ENCODE measurements at regions not wholly inside any gene's neighbourhood (a gene's known extent, or its start where the extent isn't known, plus 50 kb on each side); places are given as distances from the start of the nearest gene placed in this dataset.
"Not testable (repeated sequence)": the region's sequence is repeated elsewhere in the genome, so short reads cannot be mapped to it uniquely, and the experiment has no call there.

DNA sequence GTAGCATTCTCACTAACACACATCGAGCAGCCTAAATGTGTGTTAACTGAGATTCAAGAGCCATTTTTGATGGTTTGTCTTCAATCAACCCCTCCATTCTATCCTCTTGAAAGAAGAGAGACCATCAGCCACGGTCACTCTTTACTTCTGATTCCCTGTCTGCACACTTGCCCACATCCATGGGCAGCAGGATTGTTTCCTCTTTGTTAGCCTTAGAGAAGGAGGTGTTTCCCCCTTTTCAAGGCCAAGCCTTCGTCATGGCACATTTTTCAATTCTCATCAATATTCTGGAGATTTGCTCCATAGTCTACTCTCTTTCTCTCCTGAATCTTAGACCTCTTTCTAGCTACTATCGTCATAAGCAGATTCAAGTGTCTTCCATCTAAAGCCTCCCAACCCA lies 522.4 kb upstream of the NAALADL2 start:
- no peak for DNase-seq (ENCODE audit: low read depth)

GRCh38 chr3:174337227-174337626 lies 521.9 kb upstream of the NAALADL2 start:
- no peak for DNase-seq (ENCODE audit: low read depth)

GRCh38 chr3:174340624-174341587 lies 518.2 kb upstream of the NAALADL2 start:
- DNase-seq (ENCODE audit: low read depth) = no peak

DNA sequence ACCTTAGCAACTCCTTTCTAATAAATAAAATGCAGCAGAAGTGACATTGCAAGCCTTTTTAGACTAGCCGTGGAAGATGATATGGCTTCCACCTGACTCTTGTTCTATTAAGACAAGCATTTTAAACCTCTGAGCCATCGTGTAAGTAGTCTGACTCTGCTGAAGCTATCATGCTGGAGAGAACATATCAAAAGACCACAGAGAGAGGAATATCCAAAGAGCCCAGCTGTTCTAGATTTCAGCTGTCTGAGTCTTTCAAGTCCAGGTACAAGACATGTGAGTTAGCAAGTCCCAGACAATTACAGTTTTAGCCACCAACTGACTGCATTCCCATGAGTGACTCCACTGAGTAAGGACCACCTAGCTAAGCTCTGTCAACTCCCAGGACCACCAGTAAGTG lies 517.0 kb upstream of the NAALADL2 start:
- no peak for DNase-seq (ENCODE audit: low read depth)

- no peak for DNase-seq (ENCODE audit: low read depth)
Observed at GRCh38 chr3:174342941-174343501, 516.1 kb upstream of the NAALADL2 start.

GRCh38 chr3:174346141-174346540 lies 513.0 kb upstream of the NAALADL2 start:
- DNase-seq (ENCODE audit: low read depth) = no peak

- DNase-seq (ENCODE audit: low read depth) = no peak
Observed at GRCh38 chr3:174346571-174346970, 512.6 kb upstream of the NAALADL2 start.

GRCh38 chr3:174347474-174348138 lies 511.5 kb upstream of the NAALADL2 start:
- no peak for DNase-seq (ENCODE audit: low read depth)

DNA sequence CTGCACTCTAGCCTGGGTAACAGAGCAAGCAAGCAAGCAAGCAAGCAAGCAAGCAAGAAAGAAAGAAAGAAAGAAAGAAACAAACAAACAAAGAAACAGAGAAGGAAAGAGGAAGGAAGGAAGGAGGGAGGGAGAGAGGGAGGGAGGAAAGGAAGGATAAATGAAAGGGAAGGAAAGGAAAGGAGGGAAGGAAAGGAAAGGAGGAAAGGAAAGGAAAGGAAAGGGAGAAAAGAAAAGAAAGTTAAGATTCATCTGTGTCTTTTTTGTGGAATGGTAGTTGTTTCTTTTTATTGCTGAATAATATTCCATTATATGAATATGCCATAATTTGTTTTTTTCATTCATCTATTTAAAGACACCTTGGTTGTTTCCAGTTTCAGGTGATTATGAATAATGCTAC lies 506.9 kb upstream of the NAALADL2 start:
- DNase-seq (ENCODE audit: low read depth) = no peak

- no peak for DNase-seq (ENCODE audit: low read depth)
Observed at GRCh38 chr3:174355505-174355904, 503.6 kb upstream of the NAALADL2 start.

GRCh38 chr3:174356596-174356995 lies 502.5 kb upstream of the NAALADL2 start:
- no peak for DNase-seq (ENCODE audit: low read depth)

DNA sequence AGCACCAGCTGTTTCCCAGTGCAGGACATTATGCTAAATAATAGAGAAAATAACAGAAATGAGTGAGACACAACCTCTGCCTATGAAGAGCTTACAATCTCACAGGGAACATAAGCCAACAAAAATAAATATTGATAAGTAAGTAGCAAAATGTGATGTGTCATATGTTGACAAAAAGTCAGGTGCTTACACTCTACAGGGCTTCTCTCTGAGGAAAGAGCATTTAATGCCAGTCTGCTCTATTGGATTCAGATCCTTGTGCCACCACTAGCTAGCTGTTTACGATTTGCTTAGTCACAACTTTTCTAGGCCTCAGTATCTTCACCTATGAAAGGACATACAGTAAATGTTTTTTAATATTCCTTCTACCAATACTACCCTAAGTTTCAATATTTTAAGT lies 500.9 kb upstream of the NAALADL2 start:
- DNase-seq (ENCODE audit: low read depth) = no peak

DNA sequence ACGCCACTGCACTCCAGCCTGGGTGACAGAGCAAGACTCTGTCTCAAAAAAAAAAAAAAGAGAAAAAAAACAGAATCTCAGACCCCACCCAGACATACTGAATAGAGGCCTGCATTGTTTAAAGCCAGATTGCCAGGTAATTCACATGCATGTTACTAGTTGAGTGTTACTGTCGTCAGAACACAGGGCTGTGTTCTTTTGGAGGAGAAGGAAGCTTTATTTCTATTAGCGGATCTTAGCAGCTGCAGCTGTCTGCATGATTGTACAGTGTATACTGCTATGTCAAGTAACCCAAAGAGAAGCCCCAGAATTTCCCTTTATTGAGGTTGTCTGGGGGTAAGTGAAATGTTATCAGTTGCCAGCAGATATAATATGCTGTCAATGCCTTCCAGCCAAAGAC lies 496.6 kb upstream of the NAALADL2 start:
- DNase-seq (ENCODE audit: low read depth) = no peak

- no peak for DNase-seq (ENCODE audit: low read depth)
Observed at GRCh38 chr3:174363256-174363655, 495.9 kb upstream of the NAALADL2 start.

- no peak for DNase-seq (ENCODE audit: low read depth)
Observed at GRCh38 chr3:174365796-174366195, 493.3 kb upstream of the NAALADL2 start.

DNA sequence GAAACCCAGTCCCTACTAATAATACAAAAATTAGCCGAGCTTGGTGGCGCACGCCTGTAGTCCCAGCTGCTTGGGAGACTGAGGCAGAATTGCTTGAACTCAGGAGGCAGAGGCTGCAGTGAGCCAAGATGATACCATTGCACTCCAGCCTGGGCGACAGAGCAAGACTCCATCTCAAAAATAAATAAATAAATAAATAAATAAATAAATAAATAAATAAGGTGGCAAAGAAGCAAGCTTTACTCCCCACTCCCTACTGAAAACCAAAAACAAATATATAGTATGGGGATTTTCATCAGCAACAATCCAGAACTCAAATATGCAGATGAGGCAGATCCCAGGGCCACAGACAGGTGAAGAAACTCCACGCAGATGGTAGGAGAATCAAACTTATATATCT lies 492.2 kb upstream of the NAALADL2 start:
- not testable (repeated sequence) for DNase-seq (ENCODE audit: low read depth)

DNA sequence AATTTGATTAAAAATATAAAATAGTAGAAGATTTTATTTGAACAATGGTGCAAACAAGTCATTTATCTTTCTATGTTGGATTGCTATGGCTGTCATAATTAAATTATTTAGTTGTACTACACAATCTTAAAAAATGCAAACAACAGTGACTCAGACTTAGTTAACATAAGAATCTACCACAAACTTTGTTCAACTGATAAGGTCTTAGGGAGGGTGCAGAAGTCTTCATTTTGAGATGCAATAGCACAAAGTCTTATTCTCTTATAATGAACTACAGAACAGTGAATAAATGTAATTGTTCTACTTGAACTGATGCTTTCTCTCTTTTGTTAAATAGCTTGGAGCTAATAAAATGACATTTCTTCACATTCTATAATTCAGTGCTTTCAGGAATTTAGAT lies 482.8 kb upstream of the NAALADL2 start:
- no peak for DNase-seq (ENCODE audit: low read depth)

DNA sequence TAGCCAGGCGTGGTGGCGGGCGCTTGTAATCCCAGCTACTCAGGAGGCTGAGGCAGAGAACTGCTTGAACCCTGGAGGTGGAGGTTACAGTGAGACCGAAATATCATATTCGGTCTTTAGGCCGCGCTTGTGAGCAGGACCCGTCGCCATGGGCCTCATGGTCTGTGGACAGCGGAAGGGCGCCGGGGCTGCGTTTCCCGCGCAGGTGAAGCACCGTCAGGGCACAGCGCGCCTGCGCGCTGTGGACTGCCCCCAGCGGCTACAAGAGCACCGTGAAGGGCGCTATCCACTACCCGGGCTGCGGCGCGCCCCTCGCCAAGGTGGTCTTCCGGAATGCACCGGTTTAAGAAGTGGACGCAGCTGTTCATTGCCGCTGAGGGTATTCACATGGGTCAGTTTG lies 482.0 kb upstream of the NAALADL2 start:
- DNase-seq (ENCODE audit: low read depth) = no peak

- DNase-seq (ENCODE audit: low read depth) = no peak
Observed at GRCh38 chr3:174377684-174378083, 481.4 kb upstream of the NAALADL2 start.

- no peak for DNase-seq (ENCODE audit: low read depth)
Observed at GRCh38 chr3:174382878-174383277, 476.3 kb upstream of the NAALADL2 start.

DNA sequence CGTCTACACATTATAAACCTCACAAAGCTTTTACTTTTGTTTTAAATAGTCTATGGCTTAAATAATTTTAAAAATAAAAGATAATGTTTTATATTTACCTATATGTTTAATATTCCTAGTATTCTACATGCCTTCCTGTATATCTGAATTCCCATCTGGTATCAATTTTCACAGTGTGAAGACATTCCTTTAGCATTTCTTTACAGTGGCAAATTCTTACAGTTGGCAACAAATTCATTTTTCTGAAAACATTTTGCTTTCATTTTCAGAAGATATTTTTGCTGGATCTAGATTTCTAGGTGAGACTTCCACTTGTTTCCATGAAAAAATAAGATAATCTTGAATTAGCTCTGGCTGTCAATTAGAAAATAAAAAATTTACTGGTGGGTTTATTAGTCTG lies 471.4 kb upstream of the NAALADL2 start:
- no peak for DNase-seq (ENCODE audit: low read depth)

DNA sequence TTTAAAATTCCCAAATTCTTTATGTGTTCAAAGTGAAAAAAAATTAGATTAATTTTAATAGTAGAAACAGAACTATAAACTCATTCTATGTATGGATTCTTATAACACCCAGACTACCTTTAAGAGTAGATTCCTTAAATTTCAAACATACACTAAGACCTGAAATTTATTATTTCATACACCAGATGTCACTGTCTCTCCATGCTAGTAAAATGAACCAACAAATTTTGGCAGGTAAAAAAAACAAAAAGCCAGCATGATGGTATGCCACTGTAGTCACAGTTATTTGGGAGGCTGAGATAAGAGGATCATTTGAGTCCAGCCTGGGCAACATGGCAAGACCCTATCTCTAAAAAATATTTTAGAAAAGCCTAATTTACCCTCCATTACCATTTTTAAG lies 461.3 kb upstream of the NAALADL2 start:
- no peak for DNase-seq (ENCODE audit: low read depth)

DNA sequence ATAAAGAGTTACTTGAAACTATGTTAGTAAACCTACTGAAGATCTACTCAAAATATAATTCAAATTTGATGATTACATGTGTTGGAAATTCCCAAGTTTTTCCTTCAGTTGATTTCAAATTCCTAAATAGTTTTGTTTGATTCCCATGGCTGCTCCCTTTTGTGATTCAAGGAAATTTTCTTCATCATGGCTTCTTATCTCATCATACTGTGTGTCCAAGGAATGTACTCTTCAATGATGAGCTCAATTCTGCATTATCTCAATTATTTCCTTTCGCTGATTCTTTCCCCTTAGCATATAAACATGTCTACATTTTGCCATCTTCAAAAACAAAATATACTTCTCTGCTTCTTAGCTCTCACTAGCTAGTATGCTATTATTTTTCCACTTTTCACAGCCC lies 460.4 kb upstream of the NAALADL2 start:
- no peak for DNase-seq (ENCODE audit: low read depth)
